ENCODE measurements at regions not wholly inside any gene's neighbourhood (a gene's known extent, or its start where the extent isn't known, plus 50 kb on each side); places are given as distances from the start of the nearest gene placed in this dataset.

DNA sequence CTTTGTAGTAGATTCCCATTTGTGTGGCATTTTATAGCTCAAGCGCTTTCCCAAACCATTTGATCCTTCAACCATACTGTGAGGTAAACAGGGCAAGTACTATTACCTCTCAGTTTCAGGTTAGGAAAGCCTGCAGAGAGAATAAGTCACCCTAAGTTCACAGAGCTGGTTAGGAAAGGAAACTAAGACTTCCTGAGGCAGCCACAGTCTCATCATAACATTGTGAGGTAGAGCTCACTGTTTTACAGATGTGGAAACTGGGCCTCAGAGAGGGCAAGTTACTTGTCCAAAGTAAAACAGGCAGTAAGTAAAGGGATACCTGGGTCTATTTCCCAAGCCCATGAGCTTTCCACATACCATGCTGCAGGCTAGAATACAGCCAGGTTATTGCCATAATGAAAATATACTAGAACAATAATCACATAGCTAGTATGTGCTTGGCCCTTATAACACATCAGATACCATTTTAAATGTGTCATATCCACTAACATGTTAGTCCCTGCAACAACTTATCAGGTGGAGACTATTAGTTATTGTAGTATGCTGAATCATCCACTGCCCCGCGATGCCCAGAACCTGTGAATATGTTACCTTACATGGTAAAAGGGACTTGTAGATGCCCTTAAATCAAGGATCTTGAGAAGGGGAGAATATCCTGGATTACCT, 150.9 kb upstream of the GRIP1 start:
- no peak overlapping the region for H3K4me3 ChIP-seq (ENCODE audit: low read depth, low read length)
- TF ChIP-seq, protein P1, sequence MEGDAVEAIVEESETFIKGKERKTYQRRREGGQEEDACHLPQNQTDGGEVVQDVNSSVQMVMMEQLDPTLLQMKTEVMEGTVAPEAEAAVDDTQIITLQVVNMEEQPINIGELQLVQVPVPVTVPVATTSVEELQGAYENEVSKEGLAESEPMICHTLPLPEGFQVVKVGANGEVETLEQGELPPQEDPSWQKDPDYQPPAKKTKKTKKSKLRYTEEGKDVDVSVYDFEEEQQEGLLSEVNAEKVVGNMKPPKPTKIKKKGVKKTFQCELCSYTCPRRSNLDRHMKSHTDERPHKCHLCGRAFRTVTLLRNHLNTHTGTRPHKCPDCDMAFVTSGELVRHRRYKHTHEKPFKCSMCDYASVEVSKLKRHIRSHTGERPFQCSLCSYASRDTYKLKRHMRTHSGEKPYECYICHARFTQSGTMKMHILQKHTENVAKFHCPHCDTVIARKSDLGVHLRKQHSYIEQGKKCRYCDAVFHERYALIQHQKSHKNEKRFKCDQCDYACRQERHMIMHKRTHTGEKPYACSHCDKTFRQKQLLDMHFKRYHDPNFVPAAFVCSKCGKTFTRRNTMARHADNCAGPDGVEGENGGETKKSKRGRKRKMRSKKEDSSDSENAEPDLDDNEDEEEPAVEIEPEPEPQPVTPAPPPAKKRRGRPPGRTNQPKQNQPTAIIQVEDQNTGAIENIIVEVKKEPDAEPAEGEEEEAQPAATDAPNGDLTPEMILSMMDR (IDR thresholded peaks at IDR 0.05; ENCODE audit: borderline replicate concordance, insufficient read depth, low read depth, low read length): no peak

DNA sequence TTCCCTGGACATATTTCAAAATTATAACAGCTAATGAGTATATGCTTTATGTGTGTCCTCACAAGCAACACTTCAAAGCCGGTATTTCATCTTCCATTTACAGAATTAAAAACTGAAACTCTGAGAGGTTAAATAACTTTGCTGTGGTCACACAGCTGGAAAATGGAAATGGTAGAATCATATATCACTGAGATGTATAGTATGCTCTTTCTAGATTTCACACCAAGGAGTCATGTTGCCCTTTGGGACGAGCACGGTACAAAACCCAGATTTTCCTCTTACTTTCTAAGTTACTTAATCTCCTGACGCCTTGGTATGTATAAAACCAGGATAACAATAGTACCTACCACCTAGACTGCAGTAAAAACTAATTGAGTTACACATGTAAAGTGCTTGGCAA, 152.6 kb upstream of the GRIP1 start:
- no peak overlapping the region for H3K4me3 ChIP-seq (ENCODE audit: low read depth, low read length)
- TF ChIP-seq, protein P1 (IDR thresholded peaks at IDR 0.05; ENCODE audit: borderline replicate concordance, insufficient read depth, low read depth, low read length): no peak

DNA sequence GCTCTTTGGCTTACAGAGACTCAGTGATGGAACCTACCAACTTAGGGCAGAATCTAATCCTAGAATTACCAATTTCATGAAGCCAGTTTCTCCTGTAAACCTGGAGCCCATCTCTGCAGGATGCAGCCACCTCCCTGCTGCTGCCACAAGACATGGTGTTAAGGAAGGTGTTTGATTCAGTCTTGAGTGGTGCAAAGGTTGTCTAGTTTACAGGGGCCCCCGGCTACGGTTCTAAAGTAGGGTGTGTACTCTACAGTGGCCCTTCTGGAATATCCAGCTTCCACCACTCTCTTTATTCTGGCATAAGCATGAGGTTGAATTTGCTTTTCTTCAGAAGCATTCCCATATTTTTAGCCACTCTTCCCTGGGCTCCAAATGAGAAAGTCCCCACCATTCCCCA, 154.1 kb upstream of the GRIP1 start:
- TF ChIP-seq, protein P1 (IDR thresholded peaks at IDR 0.05; ENCODE audit: borderline replicate concordance, insufficient read depth, low read depth, low read length): no peak
- no peak overlapping the region for H3K4me3 ChIP-seq (ENCODE audit: low read depth, low read length)

DNA sequence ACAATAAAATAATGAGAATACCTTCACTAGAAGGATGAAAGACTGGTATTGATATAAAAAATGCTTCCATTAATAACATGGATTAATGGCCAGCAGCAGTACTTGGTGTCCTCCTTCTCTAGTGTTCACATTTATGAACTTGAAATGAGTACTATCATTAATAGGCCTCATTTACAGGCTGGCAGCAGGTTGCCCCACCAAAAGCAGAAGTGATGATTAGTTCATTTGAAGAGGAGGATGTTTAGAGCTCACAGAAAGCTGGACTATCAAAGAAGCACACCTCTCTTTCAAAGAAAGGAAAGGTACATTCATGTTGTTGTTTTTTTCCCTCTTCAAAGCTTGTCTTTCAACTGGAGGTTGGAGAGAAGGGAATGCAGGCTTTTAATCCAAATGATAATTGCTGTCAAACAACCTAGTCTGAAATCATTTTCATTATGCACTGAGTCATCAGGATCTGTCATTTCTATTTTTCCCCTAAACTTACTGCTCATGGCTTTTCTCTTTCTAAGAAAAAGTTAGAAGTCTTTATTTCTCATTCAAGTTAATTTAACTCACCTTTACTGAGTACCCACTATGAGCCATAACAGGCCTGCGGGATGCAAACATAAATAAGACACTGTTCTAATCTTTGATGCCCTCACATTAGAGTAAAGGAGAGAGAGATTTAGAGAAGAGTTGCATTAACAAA, 157.9 kb upstream of the GRIP1 start:
- no peak overlapping the region for H3K4me3 ChIP-seq (ENCODE audit: low read depth, low read length)
- TF ChIP-seq, protein P1 (IDR thresholded peaks at IDR 0.05; ENCODE audit: borderline replicate concordance, insufficient read depth, low read depth, low read length): no peak

DNA sequence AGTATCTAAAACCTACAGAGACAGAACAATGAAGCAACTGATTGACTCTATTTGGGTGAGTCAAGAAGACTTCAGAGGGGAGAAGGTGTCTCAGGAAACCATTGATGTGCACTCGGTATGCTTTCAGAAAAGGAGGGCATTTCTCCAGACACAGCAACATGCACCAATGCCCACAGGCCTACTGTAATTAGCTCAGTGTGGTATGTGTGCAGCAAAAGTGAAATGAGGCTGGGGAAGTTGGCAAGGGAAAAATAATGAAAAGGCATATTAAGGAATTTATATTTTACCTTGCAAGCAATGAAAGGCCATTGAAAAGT, 158.4 kb upstream of the GRIP1 start:
- H3K4me3 ChIP-seq (ENCODE audit: low read depth, low read length): no peak overlapping the region
- TF ChIP-seq, protein P1 (IDR thresholded peaks at IDR 0.05; ENCODE audit: borderline replicate concordance, insufficient read depth, low read depth, low read length): no peak

DNA sequence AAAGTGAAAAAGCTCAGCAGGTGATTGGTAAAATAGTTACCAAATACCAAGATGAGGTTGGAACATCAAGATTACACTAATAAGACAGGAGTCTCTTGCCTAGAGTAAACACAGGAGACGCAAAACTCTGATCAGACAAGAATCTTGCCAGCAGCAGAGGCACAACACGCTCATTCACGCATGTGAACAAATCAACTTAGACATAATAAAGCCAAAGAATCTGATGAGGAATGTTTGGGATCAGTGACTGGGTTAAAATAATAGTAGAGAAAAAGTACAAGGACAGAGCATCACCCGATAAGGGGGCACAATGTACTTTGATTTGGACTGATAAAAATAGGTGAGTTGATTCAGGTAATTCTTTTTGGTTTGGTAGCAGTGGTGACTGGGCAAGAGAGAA, 159.5 kb upstream of the GRIP1 start:
- no peak overlapping the region for H3K4me3 ChIP-seq (ENCODE audit: low read depth, low read length)
- TF ChIP-seq, protein P1 (IDR thresholded peaks at IDR 0.05; ENCODE audit: borderline replicate concordance, insufficient read depth, low read depth, low read length): no peak

DNA sequence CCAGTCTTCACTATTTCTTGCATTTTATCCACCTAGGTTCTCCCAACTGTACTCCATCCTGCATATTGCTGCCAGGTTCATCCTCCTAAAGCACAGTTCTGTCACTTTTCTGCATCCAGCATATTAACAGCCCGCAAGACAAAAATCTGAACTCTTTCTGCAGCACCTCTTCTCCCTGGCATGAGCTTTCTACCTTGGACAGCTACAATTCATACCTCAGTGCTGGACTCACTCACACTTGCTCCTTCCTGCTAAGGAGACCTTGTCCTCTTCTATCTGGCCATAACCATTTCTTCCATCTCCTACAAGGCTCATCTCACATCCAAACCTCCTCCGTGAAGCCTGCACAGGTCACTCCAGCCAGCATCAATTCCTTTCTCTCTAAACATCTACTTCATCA, 170.1 kb upstream of the GRIP1 start:
- TF ChIP-seq, protein P1 (IDR thresholded peaks at IDR 0.05; ENCODE audit: borderline replicate concordance, insufficient read depth, low read depth, low read length): no peak
- no peak overlapping the region for H3K4me3 ChIP-seq (ENCODE audit: low read depth, low read length)

Data from GM12875 (cell line).